Thoracic aorta (tissue), 2 donors: ENCODE measurements at regions not wholly inside any gene's neighbourhood (a gene's known extent, or its start where the extent isn't known, plus 50 kb on each side); places are given as distances from the start of the nearest gene placed in this dataset.

Experiments used
- ATAC-seq: fragments of 150-250 bp; one replicate; pipeline ENCODE4 v1.8.0; 2017; ENCODE audit warnings: low read depth; ENCODE audit not compliant: insufficient number of reproducible peaks, low FRiP score
- DNase-seq: peaks from one replicate; pipeline ENCODE4 v3.0.0-alpha.2; 2020; ENCODE audit warnings: low spot score
- H3K27ac ChIP-seq, 2 donors: fragments of 200-600 bp; sonication (generic); 1 replicate in 1 of 2; 2 replicates in 1 of 2; pipeline ENCODE4 v1.5.1; 2016; ENCODE audit warnings: mild to moderate bottlenecking in 2 of 2, moderate library complexity in 2 of 2
- H3K27me3 ChIP-seq: fragments of 200-600 bp; sonication (generic); replicated peaks from 2 replicates; pipeline ENCODE4 v1.6.0; 2016; ENCODE audit warnings: mild to moderate bottlenecking; ENCODE audit not compliant: insufficient read depth
- H3K36me3 ChIP-seq: fragments of 200-600 bp; sonication (generic); one replicate; pipeline ENCODE4 v1.5.1; 2016
- H3K4me1 ChIP-seq, 2 donors: fragments of 200-600 bp; sonication (generic); 1 replicate in 1 of 2; 2 replicates in 1 of 2; pipeline versions ENCODE4 v1.5.1 to v1.6.0; 2016; ENCODE audit warnings: low read depth in 2 of 2, mild to moderate bottlenecking in 1 of 2; ENCODE audit not compliant: control insufficient read depth in 1 of 2
- H3K4me3 ChIP-seq: fragments of 200-600 bp; sonication (generic); 2 replicates; pipeline ENCODE4 v1.5.1; 2016; ENCODE audit warnings: mild to moderate bottlenecking
- H3K9me3 ChIP-seq: fragments of 200-600 bp; sonication (generic); 2 replicates; pipeline ENCODE4 v1.5.1; 2016
- TF ChIP-seq, protein P1 (sequence below): fragments of 200-600 bp; sonication (generic); IDR thresholded peaks from one replicate; pipeline ENCODE4 v1.5.1; 2019; ENCODE audit warnings: antibody characterized with exemption

DNA sequence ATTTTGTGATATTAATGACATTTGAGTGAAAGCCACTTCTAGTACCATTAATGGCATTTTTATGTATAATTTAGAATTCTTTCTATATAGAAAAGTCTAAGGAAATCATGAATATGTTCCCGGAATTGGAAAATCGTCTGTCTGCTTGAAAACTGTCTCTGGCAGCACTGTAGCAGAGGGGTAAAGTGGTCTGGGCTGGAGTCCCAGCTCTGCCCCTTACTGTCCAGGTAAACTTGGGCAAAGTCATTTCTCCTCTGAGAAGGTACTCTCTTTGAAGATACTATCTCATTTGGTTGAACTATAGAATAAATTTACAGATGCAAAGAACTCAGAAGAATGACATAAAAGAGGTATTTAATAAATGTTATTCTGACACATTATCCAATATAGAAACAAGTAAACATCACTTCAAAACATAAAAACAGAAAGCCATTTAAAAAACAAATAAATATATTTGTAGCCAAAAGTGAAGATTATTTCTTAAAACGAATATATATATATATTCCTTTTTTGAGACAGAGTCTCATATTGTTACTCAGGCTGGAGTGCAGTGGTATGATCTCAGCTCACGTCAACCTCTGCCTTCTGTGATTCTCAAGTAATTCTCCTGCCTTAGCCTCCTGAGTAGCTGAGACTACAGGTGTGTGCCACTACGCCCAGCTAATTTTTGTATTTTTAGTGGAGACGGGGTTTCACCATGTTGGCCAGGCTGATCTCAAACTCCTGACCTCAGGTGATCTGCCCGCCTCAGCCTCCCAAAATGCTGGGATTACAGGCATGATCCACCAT is 149.8 kb upstream of the ITGA4 start:
- no peaks in the 10 kb centered on the region for H3K9me3 ChIP-seq
- H3K36me3 ChIP-seq, result no peaks in the 10 kb centered on the region
- DNase-seq, result no peak
- H3K4me1 ChIP-seq, result peaks cover 0 to 3% of the 10 kb centered on the region in 2 donors
- no peak for ATAC-seq
- H3K27ac ChIP-seq, result no peak overlapping the region
- H3K4me3 ChIP-seq, result no peak overlapping the region
- no peaks in the 10 kb centered on the region for H3K27me3 ChIP-seq
- TF ChIP-seq, protein P1, sequence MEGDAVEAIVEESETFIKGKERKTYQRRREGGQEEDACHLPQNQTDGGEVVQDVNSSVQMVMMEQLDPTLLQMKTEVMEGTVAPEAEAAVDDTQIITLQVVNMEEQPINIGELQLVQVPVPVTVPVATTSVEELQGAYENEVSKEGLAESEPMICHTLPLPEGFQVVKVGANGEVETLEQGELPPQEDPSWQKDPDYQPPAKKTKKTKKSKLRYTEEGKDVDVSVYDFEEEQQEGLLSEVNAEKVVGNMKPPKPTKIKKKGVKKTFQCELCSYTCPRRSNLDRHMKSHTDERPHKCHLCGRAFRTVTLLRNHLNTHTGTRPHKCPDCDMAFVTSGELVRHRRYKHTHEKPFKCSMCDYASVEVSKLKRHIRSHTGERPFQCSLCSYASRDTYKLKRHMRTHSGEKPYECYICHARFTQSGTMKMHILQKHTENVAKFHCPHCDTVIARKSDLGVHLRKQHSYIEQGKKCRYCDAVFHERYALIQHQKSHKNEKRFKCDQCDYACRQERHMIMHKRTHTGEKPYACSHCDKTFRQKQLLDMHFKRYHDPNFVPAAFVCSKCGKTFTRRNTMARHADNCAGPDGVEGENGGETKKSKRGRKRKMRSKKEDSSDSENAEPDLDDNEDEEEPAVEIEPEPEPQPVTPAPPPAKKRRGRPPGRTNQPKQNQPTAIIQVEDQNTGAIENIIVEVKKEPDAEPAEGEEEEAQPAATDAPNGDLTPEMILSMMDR, result no peak

GRCh38 chr2:181308766-181309515 is 148.2 kb upstream of the ITGA4 start:
- Histone ChIP-seq H3K27me3 (no peaks in the 10 kb centered on the region), H3K36me3 (no peaks in the 10 kb centered on the region), H3K27ac (peak overlapping the region in 1 of 2 donors; percentile 6), H3K4me1 (peaks cover 0 to 3% of the 10 kb centered on the region in 2 donors), H3K4me3 (peak overlapping the region; percentile 43), H3K9me3 (no peaks in the 10 kb centered on the region)
- DNase-seq, result no peak
- TF ChIP-seq, protein P1, result no peak
- no peak for ATAC-seq

DNA sequence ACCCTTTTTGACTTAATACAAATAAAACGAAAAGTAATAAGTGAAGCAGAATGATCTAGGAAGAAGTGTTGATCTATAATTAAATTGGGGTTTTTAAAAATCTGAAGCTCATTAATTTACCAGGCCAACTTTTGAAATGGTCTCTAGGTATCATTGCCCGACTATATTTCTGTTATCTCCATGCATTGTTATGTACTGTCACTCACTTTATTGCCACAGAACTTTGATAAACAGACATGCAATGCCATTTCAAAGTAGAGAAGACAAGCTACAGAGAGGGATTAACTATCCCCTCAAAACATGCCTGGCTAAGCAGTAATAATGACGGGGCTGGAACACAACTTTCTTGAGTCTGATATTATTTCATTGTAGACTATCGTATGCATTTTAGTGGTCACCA is 147.6 kb upstream of the ITGA4 start:
- H3K27me3 ChIP-seq, result no peaks in the 10 kb centered on the region
- TF ChIP-seq, protein P1, result no peak
- peak overlapping the region in 1 of 2 donors; percentile 6 for H3K27ac ChIP-seq
- no peak for ATAC-seq
- DNase-seq, result no peak
- H3K4me1 ChIP-seq, result peaks cover 0 to 3% of the 10 kb centered on the region in 2 donors
- peak overlapping the region; percentile 43 for H3K4me3 ChIP-seq
- no peaks in the 10 kb centered on the region for H3K36me3 ChIP-seq
- H3K9me3 ChIP-seq, result no peaks in the 10 kb centered on the region

DNA sequence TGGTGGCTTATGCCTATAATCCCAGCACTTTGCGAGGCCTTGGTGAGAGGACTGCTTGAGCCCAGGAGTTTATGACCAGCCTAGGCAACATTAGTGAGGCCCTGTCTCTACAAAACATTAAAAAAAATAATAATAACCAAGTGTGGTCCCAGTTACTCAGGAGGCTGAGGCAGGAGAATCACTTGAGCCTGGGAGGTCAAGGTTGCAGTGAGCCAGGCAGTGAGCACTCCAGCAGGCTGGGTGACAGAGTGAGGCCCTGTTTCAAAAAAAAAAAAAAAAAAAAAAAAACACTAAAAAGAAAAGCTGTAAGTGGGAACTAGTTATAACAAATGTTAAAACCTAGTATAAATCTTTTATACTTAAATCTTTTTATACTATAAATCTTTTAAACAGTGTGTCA is 146.2 kb upstream of the ITGA4 start:
- no peak for ATAC-seq
- no peak overlapping the region for H3K4me3 ChIP-seq

DNA sequence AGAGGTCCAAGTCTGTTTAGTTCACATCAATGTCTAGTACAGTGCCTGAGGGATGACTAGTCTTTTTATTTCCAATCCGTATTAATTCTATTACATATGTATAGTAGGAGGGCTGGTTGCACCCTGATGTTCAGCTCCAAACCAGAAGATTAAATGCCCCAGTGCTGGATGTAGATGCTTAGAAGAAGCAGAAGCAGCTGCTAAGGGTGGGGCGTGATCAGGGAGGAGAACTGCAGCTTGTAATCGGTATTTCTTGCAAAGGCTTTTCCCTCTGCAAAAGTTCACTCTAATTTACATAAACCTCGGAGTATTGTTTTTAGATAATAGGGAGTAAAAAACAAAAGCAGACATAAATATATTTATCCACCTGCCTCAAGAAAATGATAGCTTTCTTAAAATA is 145.3 kb upstream of the ITGA4 start:
- TF ChIP-seq, protein P1, result no peak
- Histone ChIP-seq H3K4me1 (no peaks in the 10 kb centered on the region), H3K36me3 (no peaks in the 10 kb centered on the region), H3K27me3 (no peaks in the 10 kb centered on the region), H3K9me3 (no peaks in the 10 kb centered on the region), H3K27ac (no peak overlapping the region), H3K4me3 (peak overlapping the region; percentile 22)
- DNase-seq, result no peak
- ATAC-seq, result no peak

More for the DNA sequence above, 146.2 kb upstream of the ITGA4 start:
- no peaks in the 10 kb centered on the region for H3K36me3 ChIP-seq
- no peak for DNase-seq
- TF ChIP-seq, protein P1, result no peak
- no peak overlapping the region for H3K27ac ChIP-seq
- no peaks in the 10 kb centered on the region for H3K4me1 ChIP-seq
- no peaks in the 10 kb centered on the region for H3K27me3 ChIP-seq
- no peaks in the 10 kb centered on the region for H3K9me3 ChIP-seq
